Left kidney (tissue), 1 donor: ENCODE measurements at regions not wholly inside any gene's neighbourhood (a gene's known extent, or its start where the extent isn't known, plus 50 kb on each side); places are given as distances from the start of the nearest gene placed in this dataset.

Experiments
- DNase-seq: peaks from one replicate; pipeline ENCODE4 v3.0.0-alpha.2; 2013

- DNase-seq, result no peak
These were observed 112.0 kb upstream of the ZNF366 start for GRCh38 chr5:72619251-72619650.

- no peak for DNase-seq
These were observed 111.5 kb upstream of the ZNF366 start for GRCh38 chr5:72618708-72619107.

GRCh38 chr5:72615061-72615460 is 107.9 kb upstream of the ZNF366 start:
- DNase-seq, result no peak

- DNase-seq, result no peak
These were observed 106.3 kb upstream of the ZNF366 start for GRCh38 chr5:72613515-72613914.

GRCh38 chr5:72612810-72613209 is 105.6 kb upstream of the ZNF366 start:
- DNase-seq, result no peak

- DNase-seq, result peak; percentile 52
These were observed 104.0 kb upstream of the ZNF366 start for GRCh38 chr5:72611118-72611730.

- no peak for DNase-seq
These were observed 101.7 kb upstream of the ZNF366 start for GRCh38 chr5:72608926-72609325.

GRCh38 chr5:72608297-72608696 is 101.1 kb upstream of the ZNF366 start:
- no peak for DNase-seq

- DNase-seq, result no peak
These were observed 100.2 kb upstream of the ZNF366 start for GRCh38 chr5:72607381-72607780.

- no peak for DNase-seq
These were observed 99.3 kb upstream of the ZNF366 start for GRCh38 chr5:72606525-72606924.

- no peak for DNase-seq
These were observed 98.4 kb upstream of the ZNF366 start for GRCh38 chr5:72605632-72606031.

GRCh38 chr5:72604798-72605154 is 97.6 kb upstream of the ZNF366 start:
- no peak for DNase-seq

- DNase-seq, result no peak
These were observed 97.0 kb upstream of the ZNF366 start for GRCh38 chr5:72604111-72604797.

- no peak for DNase-seq
These were observed 95.8 kb upstream of the ZNF366 start for GRCh38 chr5:72602696-72603685.

GRCh38 chr5:72601861-72602260 is 94.7 kb upstream of the ZNF366 start:
- DNase-seq, result no peak

GRCh38 chr5:72600391-72600981 is 93.3 kb upstream of the ZNF366 start:
- no peak for DNase-seq

GRCh38 chr5:72599519-72600370 is 92.5 kb upstream of the ZNF366 start:
- DNase-seq, result no peak

GRCh38 chr5:72599065-72599433 is 91.8 kb upstream of the ZNF366 start:
- no peak for DNase-seq

GRCh38 chr5:72598401-72599064 is 91.3 kb upstream of the ZNF366 start:
- DNase-seq, result no peak

- DNase-seq, result no peak
These were observed 90.3 kb upstream of the ZNF366 start for GRCh38 chr5:72597456-72597948.

GRCh38 chr5:72596956-72597355 is 89.7 kb upstream of the ZNF366 start:
- no peak for DNase-seq
